Ishikawa (cell line): ENCODE measurements at regions not wholly inside any gene's neighbourhood (a gene's known extent, or its start where the extent isn't known, plus 50 kb on each side); places are given as distances from the start of the nearest gene placed in this dataset.

ENCODE experiments used
- NFIC ChIP-seq: IDR thresholded peaks from 2 replicates; pipeline ENCODE4 v1.6.1; 2012
- RAD21 ChIP-seq: IDR thresholded peaks from 2 replicates; pipeline ENCODE4 v1.6.1; 2012; ENCODE audit warnings: low read depth
- TAF1 ChIP-seq: IDR thresholded peaks from 2 replicates; pipeline ENCODE4 v1.6.1; 2012; ENCODE audit warnings: low read depth, mild to moderate bottlenecking
- TEAD4 ChIP-seq: IDR thresholded peaks from 2 replicates; pipeline ENCODE4 v1.6.1; 2012
- YY1 ChIP-seq: IDR thresholded peaks from 2 replicates; pipeline ENCODE4 v1.6.1; 2012; ENCODE audit warnings: low read depth
- TF ChIP-seq, protein P1 (sequence below): IDR thresholded peaks from 2 replicates; pipeline ENCODE4 v1.6.1; 2012; ENCODE audit warnings: low read depth, mild to moderate bottlenecking
- TF ChIP-seq, protein P2 (sequence below): IDR thresholded peaks from 2 replicates; pipeline ENCODE4 v1.6.1; 2012

DNA sequence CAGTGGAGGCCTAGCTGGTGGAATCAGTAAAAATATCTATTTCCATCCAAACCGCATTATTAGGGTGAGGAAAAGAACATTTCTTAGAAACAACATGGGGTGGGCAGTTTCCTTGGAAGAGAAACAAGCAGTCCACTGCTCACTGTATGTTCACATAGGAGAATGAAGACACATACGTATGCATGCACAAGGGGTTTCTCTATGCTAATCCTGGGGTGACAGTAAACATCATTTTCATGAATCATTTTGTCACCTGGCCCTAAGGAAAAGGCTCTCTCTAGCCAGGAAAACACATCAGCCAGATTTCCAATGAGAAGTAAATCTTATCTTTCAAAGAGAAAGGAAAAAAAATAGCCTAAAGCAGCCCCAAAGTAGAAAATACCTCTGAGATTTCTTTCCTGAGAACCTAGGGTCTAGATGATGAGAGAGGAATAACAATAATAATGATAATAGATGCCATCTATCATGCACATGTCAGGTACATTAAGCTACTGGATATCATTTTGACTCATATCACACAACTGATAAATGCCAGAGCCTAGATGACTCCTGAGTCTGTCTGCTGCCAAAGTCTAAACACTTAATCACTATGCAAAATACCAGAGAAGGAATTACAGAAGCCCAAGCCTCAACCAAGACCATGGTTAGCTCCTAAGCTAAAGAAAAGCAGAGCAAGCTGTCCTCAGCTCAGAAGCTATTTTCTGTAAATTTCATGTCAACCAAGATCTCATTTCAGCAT lies 520.5 kb upstream of the TMPO start:
- TF ChIP-seq YY1 (no peak), RAD21 (no peak), TAF1 (no peak), TEAD4 (no peak), NFIC (no peak)
- TF ChIP-seq, protein P1, sequence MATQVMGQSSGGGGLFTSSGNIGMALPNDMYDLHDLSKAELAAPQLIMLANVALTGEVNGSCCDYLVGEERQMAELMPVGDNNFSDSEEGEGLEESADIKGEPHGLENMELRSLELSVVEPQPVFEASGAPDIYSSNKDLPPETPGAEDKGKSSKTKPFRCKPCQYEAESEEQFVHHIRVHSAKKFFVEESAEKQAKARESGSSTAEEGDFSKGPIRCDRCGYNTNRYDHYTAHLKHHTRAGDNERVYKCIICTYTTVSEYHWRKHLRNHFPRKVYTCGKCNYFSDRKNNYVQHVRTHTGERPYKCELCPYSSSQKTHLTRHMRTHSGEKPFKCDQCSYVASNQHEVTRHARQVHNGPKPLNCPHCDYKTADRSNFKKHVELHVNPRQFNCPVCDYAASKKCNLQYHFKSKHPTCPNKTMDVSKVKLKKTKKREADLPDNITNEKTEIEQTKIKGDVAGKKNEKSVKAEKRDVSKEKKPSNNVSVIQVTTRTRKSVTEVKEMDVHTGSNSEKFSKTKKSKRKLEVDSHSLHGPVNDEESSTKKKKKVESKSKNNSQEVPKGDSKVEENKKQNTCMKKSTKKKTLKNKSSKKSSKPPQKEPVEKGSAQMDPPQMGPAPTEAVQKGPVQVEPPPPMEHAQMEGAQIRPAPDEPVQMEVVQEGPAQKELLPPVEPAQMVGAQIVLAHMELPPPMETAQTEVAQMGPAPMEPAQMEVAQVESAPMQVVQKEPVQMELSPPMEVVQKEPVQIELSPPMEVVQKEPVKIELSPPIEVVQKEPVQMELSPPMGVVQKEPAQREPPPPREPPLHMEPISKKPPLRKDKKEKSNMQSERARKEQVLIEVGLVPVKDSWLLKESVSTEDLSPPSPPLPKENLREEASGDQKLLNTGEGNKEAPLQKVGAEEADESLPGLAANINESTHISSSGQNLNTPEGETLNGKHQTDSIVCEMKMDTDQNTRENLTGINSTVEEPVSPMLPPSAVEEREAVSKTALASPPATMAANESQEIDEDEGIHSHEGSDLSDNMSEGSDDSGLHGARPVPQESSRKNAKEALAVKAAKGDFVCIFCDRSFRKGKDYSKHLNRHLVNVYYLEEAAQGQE: no peak
- TF ChIP-seq, protein P2, sequence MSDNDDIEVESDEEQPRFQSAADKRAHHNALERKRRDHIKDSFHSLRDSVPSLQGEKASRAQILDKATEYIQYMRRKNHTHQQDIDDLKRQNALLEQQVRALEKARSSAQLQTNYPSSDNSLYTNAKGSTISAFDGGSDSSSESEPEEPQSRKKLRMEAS: no peak
